ENCODE measurements at regions not wholly inside any gene's neighbourhood (a gene's known extent, or its start where the extent isn't known, plus 50 kb on each side); places are given as distances from the start of the nearest gene placed in this dataset.

GRCh38 chr5:130975847-130976246, 189.2 kb downstream of the HINT1 start:
- DNase-seq (ENCODE audit: extremely low read depth in 1 of 4, low spot score in 3 of 4), result no peak
- 0% methylated on average over 1 of the region's 1 CpG for WGBS (ENCODE audit: insufficient coverage, low coverage, missing lambda C conversion rate)

More at GRCh38 chr5:130975847-130976246, 189.2 kb downstream of the HINT1 start:
- no peak overlapping the region for H3K4me2 ChIP-seq (ENCODE audit: insufficient read depth, low read length)
- no peaks in the 10 kb centered on the region for H3K4me1 ChIP-seq (replicated peaks in 1 of 2; ENCODE audit: control insufficient read depth in 2 of 2, insufficient read depth in 2 of 2, low read length in 2 of 2)
- H3K36me3 ChIP-seq (ENCODE audit: control insufficient read depth, insufficient read depth, low read length), result no peaks in the 10 kb centered on the region
- in situ Hi-C loops (cut with MboI), result no loop called here
- ChIA-PET POLR2A (no interaction called here), CTCF (ENCODE audit: low intra/inter-chr PET ratio) (no interaction called here)
- H3K9me3 ChIP-seq (replicated peaks; ENCODE audit: control insufficient read depth, insufficient read depth, low read depth, low read length), result no peaks in the 10 kb centered on the region
- no peaks in the 10 kb centered on the region for H3K9me1 ChIP-seq (ENCODE audit: control insufficient read depth, insufficient read depth, low read length)
- H4K20me1 ChIP-seq (replicated peaks; ENCODE audit: control insufficient read depth, insufficient read depth, low read length), result no peaks in the 10 kb centered on the region
- FAIRE-seq, result no peak
- intact Hi-C loops (cut with micrococcal nuclease), result no loop called here
- H3K27me3 ChIP-seq (ENCODE audit: control insufficient read depth in 2 of 2, insufficient read depth in 2 of 2, low read length in 2 of 2), result no peaks in the 10 kb centered on the region
- H3K4me3 ChIP-seq, result no peak overlapping the region
- H3K79me2 ChIP-seq (ENCODE audit: control insufficient read depth, insufficient read depth, low read length), result no peaks in the 10 kb centered on the region
- no peak for TF ChIP-seq ZNF384 (IDR thresholded peaks at IDR 0.05; ENCODE audit: low read depth, low read length)
- no peak for TF ChIP-seq HNRNPH1 (optimal IDR thresholded peaks at IDR 0.05; ENCODE audit: low read depth, low read length)
- no peak for TF ChIP-seq PCBP1 (IDR thresholded peaks at IDR 0.05; ENCODE audit: low read depth, low read length, poor library complexity, severe bottlenecking)
- TF ChIP-seq, protein P1, sequence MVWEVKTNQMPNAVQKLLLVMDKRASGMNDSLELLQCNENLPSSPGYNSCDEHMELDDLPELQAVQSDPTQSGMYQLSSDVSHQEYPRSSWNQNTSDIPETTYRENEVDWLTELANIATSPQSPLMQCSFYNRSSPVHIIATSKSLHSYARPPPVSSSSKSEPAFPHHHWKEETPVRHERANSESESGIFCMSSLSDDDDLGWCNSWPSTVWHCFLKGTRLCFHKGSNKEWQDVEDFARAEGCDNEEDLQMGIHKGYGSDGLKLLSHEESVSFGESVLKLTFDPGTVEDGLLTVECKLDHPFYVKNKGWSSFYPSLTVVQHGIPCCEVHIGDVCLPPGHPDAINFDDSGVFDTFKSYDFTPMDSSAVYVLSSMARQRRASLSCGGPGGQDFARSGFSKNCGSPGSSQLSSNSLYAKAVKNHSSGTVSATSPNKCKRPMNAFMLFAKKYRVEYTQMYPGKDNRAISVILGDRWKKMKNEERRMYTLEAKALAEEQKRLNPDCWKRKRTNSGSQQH (CRISPR knock-in tag; IDR thresholded peaks at IDR 0.05), result no peak
- TF ChIP-seq ZNF584 (CRISPR knock-in tag; IDR thresholded peaks at IDR 0.05; ENCODE audit: low read depth), result no peak
- TF ChIP-seq ZMIZ1 (IDR thresholded peaks at IDR 0.05; ENCODE audit: low read depth in 2 of 2, low read length in 2 of 2), result no peak
- TF ChIP-seq EWSR1 (IDR thresholded peaks at IDR 0.05; ENCODE audit: borderline replicate concordance, low read depth, partially characterized antibody), result no peak
- no peak for TF ChIP-seq SNIP1 (IDR thresholded peaks at IDR 0.05; ENCODE audit: low read depth)
- no peak for TF ChIP-seq POLR3A (IDR thresholded peaks at IDR 0.05; ENCODE audit: borderline replicate concordance, extremely low read depth, insufficient read depth, insufficient read length)
- no peak for TF ChIP-seq DMBX1 (CRISPR knock-in tag; IDR thresholded peaks at IDR 0.05; ENCODE audit: borderline replicate concordance)
- TF ChIP-seq POLR2A (conservative IDR thresholded peaks at IDR 0.05), result no peak
- no peak overlapping the region for H3K27ac ChIP-seq (ENCODE audit: extremely low read depth, low read depth, low read length)
- no peak overlapping the region for H3K9ac ChIP-seq (ENCODE audit: insufficient read depth in 1 of 2, low read depth in 2 of 2, low read length in 2 of 2)
- no peak overlapping the region for H2AFZ ChIP-seq (ENCODE audit: low read depth, low read length)
- ATAC-seq, result no peak
- BruUV-seq (replicated peaks), result no TSS peak
